ENCODE measurements at regions not wholly inside any gene's neighbourhood (a gene's known extent, or its start where the extent isn't known, plus 50 kb on each side); places are given as distances from the start of the nearest gene placed in this dataset.
"Not testable (repeated sequence)": the region's sequence is repeated elsewhere in the genome, so short reads cannot be mapped to it uniquely, and the experiment has no call there.

DNA sequence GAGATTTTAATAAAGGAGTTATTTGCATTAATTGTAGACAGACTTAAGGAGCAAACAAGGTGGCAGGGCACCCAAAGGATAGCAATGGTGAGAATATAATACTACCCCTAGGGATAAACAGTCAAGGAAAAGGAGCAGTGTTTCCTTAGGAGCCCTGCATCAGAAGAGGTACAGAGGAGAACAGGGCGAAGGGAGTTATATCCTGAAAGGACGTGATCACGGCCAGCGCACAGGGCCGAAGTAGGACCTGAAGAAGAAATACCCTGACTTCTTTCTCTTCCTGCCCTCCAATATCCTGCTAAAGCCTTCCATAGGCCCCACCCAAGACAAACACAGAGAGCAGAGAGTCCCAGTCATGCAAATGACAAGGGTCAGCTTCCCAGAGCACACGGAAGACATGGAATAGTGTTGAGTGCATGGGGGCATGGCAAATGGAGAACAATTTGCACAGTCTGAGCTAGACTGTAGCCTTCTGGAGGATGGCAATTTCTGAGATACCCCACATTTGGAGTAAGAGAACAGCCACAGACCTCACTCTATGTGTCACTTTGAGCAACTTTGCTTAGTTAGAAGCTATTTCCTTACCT lies 188.2 kb downstream of the ZNF92 start:
- H3K9me3 ChIP-seq (ENCODE audit: low read depth, low read length); H3K27me3 ChIP-seq (ENCODE audit: insufficient read depth, low read length); H3K4me3 ChIP-seq (ENCODE audit: low read length); H3K4me1 ChIP-seq (ENCODE audit: insufficient read depth, low read length): not testable (repeated sequence)

DNA sequence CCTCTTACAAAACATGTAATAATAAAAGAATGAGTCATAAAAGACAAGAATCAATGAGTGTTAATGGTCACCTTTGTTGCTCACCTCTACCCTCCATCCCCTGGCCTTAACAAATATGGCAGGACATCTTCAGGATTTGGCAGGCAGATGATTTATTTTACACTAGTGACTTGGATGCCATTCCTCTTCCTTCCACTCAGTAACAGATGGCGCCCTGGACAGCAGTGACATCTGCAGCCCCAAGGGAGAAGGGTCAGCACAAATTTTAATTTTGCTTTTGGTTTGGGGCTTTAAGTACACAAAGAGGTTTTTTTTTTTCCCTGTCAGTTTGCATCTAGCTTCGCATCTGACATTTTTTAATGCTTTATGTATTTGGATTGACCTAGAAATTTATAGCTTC lies 188.9 kb downstream of the ZNF92 start:
- H3K4me1 ChIP-seq (ENCODE audit: insufficient read depth, low read length); H3K9me3 ChIP-seq (ENCODE audit: low read depth, low read length); H3K27me3 ChIP-seq (ENCODE audit: insufficient read depth, low read length); H3K4me3 ChIP-seq (ENCODE audit: low read length): not testable (repeated sequence)

DNA sequence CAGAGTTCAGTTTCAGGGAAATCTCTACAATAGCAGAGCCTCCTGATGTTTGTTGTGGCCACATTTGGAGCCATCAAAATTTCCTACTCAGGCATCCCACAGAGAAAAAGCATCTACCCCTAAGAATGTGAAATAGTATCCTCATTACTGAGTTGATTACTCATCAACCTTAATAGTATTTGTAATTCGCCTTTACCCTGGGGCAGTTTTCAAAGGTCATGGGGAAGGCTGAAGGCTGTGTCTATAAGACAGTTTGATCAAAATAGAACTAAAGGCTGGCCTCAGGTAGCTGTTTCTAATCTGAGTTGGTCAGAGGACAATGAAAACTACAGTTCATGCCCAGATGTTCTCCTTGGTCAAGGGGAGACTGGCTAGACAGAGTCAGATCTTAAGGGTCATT lies 189.7 kb downstream of the ZNF92 start:
- H3K27me3 ChIP-seq (ENCODE audit: insufficient read depth, low read length); H3K9me3 ChIP-seq (ENCODE audit: low read depth, low read length); H3K4me1 ChIP-seq (ENCODE audit: insufficient read depth, low read length); H3K4me3 ChIP-seq (ENCODE audit: low read length): not testable (repeated sequence)

DNA sequence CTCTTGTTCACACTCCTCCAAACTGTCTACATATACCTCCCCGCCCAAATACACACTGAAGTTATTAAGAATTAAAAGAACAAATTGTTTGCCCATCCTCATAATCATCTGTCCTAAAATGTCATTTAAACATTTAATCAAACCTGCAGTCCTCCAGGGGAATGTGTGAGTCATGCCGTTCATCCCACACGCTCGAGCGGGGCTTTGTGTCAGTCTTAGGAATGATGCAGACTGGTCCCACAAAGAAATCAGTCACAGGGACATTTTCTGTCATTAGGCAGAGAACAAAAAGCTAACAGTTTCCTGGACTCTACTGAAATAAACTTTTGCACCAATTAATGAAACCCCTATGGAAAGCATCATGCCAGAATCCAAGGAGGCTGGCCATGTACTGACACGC lies 194.6 kb downstream of the ZNF92 start:
- not testable (repeated sequence) for H3K27me3 ChIP-seq (ENCODE audit: insufficient read depth, low read length); H3K4me3 ChIP-seq (ENCODE audit: low read length)

DNA sequence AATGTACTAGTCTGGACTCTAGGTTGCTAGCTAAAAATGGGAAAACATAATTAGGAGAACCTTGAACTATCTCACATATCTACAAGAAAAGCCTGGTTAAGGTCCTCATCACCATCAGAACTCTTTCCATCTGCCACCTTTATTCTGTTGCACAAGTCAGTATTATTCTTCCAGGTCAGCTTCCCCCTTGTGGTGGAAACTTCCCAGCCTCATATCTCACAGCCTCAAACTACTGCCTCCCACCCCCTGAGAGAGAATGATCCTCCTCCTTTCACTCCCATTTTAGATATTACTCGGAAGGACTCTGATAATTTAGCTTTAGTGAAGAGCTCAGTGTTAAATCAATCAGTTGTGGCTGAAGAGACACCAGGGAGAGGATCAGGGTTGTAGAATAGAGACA lies 197.3 kb downstream of the ZNF92 start:
- H3K27me3 ChIP-seq (ENCODE audit: insufficient read depth, low read length); H3K4me1 ChIP-seq (ENCODE audit: insufficient read depth, low read length); H3K4me3 ChIP-seq (ENCODE audit: low read length); H3K9me3 ChIP-seq (ENCODE audit: low read depth, low read length): not testable (repeated sequence)

More for the DNA sequence above, 194.6 kb downstream of the ZNF92 start:
- H3K4me1 ChIP-seq (ENCODE audit: insufficient read depth, low read length); H3K9me3 ChIP-seq (ENCODE audit: low read depth, low read length): not testable (repeated sequence)

- H3K27me3 ChIP-seq (ENCODE audit: insufficient read depth, low read length); H3K4me1 ChIP-seq (ENCODE audit: insufficient read depth, low read length); H3K9me3 ChIP-seq (ENCODE audit: low read depth, low read length); H3K4me3 ChIP-seq (ENCODE audit: low read length): not testable (repeated sequence)
These were observed 198.9 kb downstream of the ZNF92 start for GRCh38 chr7:65572581-65572980.

GRCh38 chr7:65576370-65576769 lies 202.7 kb downstream of the ZNF92 start:
- not testable (repeated sequence) for H3K27me3 ChIP-seq (ENCODE audit: insufficient read depth, low read length); H3K4me3 ChIP-seq (ENCODE audit: low read length); H3K4me1 ChIP-seq (ENCODE audit: insufficient read depth, low read length); H3K9me3 ChIP-seq (ENCODE audit: low read depth, low read length)

GRCh38 chr7:65582518-65583119 lies 209.0 kb downstream of the ZNF92 start:
- H3K9me3 ChIP-seq (ENCODE audit: low read depth, low read length); H3K27me3 ChIP-seq (ENCODE audit: insufficient read depth, low read length); H3K4me1 ChIP-seq (ENCODE audit: insufficient read depth, low read length); H3K4me3 ChIP-seq (ENCODE audit: low read length): not testable (repeated sequence)

GRCh38 chr7:65602495-65602894 lies 228.8 kb downstream of the ZNF92 start:
- H3K27me3 ChIP-seq (ENCODE audit: insufficient read depth, low read length); H3K9me3 ChIP-seq (ENCODE audit: low read depth, low read length); H3K4me1 ChIP-seq (ENCODE audit: insufficient read depth, low read length); H3K4me3 ChIP-seq (ENCODE audit: low read length): not testable (repeated sequence)

GRCh38 chr7:65609131-65609530 lies 235.5 kb downstream of the ZNF92 start:
- H3K9me3 ChIP-seq (ENCODE audit: low read depth, low read length) = no peaks in the 10 kb centered on the region
- H3K4me1 ChIP-seq (ENCODE audit: insufficient read depth, low read length) = no peaks in the 10 kb centered on the region
- peaks cover 3% of the 10 kb centered on the region for H3K27me3 ChIP-seq (ENCODE audit: insufficient read depth, low read length)
- no peak overlapping the region for H3K4me3 ChIP-seq (ENCODE audit: low read length)

GRCh38 chr7:65613644-65614289 lies 240.1 kb downstream of the ZNF92 start:
- H3K27me3 ChIP-seq (ENCODE audit: insufficient read depth, low read length); H3K4me1 ChIP-seq (ENCODE audit: insufficient read depth, low read length); H3K4me3 ChIP-seq (ENCODE audit: low read length); H3K9me3 ChIP-seq (ENCODE audit: low read depth, low read length): not testable (repeated sequence)

DNA sequence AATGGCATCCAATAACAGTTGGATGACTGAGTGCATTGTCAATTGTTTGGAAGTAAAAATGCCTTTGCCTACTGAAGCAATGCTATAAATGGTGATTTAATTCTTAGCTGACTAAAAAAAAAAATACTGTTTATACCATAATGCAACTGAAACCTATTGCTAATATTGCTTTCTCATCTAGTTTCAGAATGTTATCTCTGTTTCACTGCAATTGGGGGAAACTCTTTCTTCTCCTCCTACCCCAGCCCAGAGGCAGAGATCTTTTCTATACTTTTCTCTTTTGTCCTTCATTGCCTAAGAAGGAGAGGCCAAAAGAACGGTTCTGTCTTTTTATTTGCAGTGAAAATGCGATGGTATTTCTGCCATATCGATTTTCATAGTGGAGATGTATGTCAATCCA lies 242.5 kb downstream of the ZNF92 start:
- H3K4me3 ChIP-seq (ENCODE audit: low read length); H3K9me3 ChIP-seq (ENCODE audit: low read depth, low read length); H3K4me1 ChIP-seq (ENCODE audit: insufficient read depth, low read length); H3K27me3 ChIP-seq (ENCODE audit: insufficient read depth, low read length): not testable (repeated sequence)

- H3K27me3 ChIP-seq (ENCODE audit: insufficient read depth, low read length); H3K4me1 ChIP-seq (ENCODE audit: insufficient read depth, low read length); H3K4me3 ChIP-seq (ENCODE audit: low read length); H3K9me3 ChIP-seq (ENCODE audit: low read depth, low read length): not testable (repeated sequence)
These were observed 246.6 kb downstream of the ZNF92 start for GRCh38 chr7:65620216-65620615.

DNA sequence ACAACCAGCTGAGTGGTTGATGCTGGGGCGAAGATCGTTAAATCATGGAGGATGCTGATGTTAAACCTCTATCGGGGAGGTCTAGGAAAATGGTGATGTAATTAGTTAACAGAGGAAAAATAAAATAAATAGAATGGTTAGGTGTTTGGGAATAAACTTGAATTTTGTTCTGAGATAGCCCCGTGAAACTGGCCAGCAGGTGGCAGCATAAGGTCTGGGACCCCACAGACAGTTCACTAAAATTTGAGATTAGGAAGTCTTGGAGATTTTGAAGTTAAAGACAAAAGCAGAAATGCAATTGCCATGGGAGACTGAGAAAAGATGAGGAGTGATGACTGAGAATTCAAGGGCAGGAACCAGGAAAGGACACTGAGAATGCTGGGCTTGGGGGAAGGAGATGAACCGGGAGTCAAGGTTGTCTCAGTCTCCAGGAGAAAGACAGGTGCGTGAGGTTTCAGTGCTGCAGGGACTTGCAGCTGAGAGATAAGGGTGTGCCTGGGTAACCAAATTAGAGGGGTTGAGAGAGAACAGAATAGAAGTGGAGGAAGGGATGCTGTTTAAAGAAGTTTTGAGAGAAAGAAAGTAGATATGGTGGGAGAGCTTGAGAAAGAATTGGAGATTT lies 248.0 kb downstream of the ZNF92 start:
- not testable (repeated sequence) for H3K4me1 ChIP-seq (ENCODE audit: insufficient read depth, low read length); H3K9me3 ChIP-seq (ENCODE audit: low read depth, low read length); H3K4me3 ChIP-seq (ENCODE audit: low read length)
- H3K27me3 ChIP-seq (ENCODE audit: insufficient read depth, low read length) = peaks cover 12% of the 10 kb centered on the region

- H3K27me3 ChIP-seq (ENCODE audit: insufficient read depth, low read length); H3K9me3 ChIP-seq (ENCODE audit: low read depth, low read length); H3K4me1 ChIP-seq (ENCODE audit: insufficient read depth, low read length); H3K4me3 ChIP-seq (ENCODE audit: low read length): not testable (repeated sequence)
These were observed 241.6 kb upstream of the VKORC1L1 start for GRCh38 chr7:65631236-65631635.
